HG02970 (cell line): ENCODE measurements at regions not wholly inside any gene's neighbourhood (a gene's known extent, or its start where the extent isn't known, plus 50 kb on each side); places are given as distances from the start of the nearest gene placed in this dataset.
"Not testable (repeated sequence)": the region's sequence is repeated elsewhere in the genome, so short reads cannot be mapped to it uniquely, and the experiment has no call there.

Source experiments
- ATAC-seq: cut with Tn5 transposase; IDR thresholded peaks from one replicate; pipeline ENCODE4 v1.9.1; 2021; ENCODE audit warnings: mild to moderate bottlenecking, moderate library complexity, moderate number of reproducible peaks; ENCODE audit not compliant: unreplicated experiment, low FRiP score

GRCh38 chrX:115840729-115841409 is 279.9 kb downstream of the PLS3 start:
- not testable (repeated sequence) for ATAC-seq

- not testable (repeated sequence) for ATAC-seq
Observed at GRCh38 chrX:115850986-115851385, 290.0 kb downstream of the PLS3 start.

- ATAC-seq = not testable (repeated sequence)
Observed at GRCh38 chrX:115853260-115853659, 292.3 kb downstream of the PLS3 start.

- ATAC-seq = not testable (repeated sequence)
Observed at GRCh38 chrX:115881170-115881569, 289.4 kb upstream of the AGTR2 start.

- ATAC-seq = not testable (repeated sequence)
Observed at GRCh38 chrX:115884121-115884520, 286.4 kb upstream of the AGTR2 start.

GRCh38 chrX:115888041-115888440 is 282.5 kb upstream of the AGTR2 start:
- ATAC-seq = not testable (repeated sequence)

- not testable (repeated sequence) for ATAC-seq
Observed at GRCh38 chrX:115888519-115888918, 282.0 kb upstream of the AGTR2 start.

GRCh38 chrX:115889121-115889890 is 281.2 kb upstream of the AGTR2 start:
- no peak for ATAC-seq

- ATAC-seq = no peak
Observed at GRCh38 chrX:115892056-115892708, 278.4 kb upstream of the AGTR2 start.

GRCh38 chrX:115892787-115893671 is 277.5 kb upstream of the AGTR2 start:
- ATAC-seq = no peak

GRCh38 chrX:115894087-115894486 is 276.5 kb upstream of the AGTR2 start:
- no peak for ATAC-seq

- no peak for ATAC-seq
Observed at GRCh38 chrX:115895678-115896329, 274.7 kb upstream of the AGTR2 start.

GRCh38 chrX:115896362-115896761 is 274.2 kb upstream of the AGTR2 start:
- ATAC-seq = no peak

- no peak for ATAC-seq
Observed at GRCh38 chrX:115897956-115898355, 272.6 kb upstream of the AGTR2 start.

GRCh38 chrX:115898382-115899001 is 272.1 kb upstream of the AGTR2 start:
- ATAC-seq = peak; percentile 50

GRCh38 chrX:115900425-115900824 is 270.1 kb upstream of the AGTR2 start:
- no peak for ATAC-seq

- ATAC-seq = no peak
Observed at GRCh38 chrX:115901241-115901640, 269.3 kb upstream of the AGTR2 start.

- ATAC-seq = no peak
Observed at GRCh38 chrX:115902995-115903394, 267.5 kb upstream of the AGTR2 start.

GRCh38 chrX:115906276-115906675 is 264.3 kb upstream of the AGTR2 start:
- no peak for ATAC-seq
